ENCODE measurements at regions not wholly inside any gene's neighbourhood (a gene's known extent, or its start where the extent isn't known, plus 50 kb on each side); places are given as distances from the start of the nearest gene placed in this dataset.

GRCh38 chr14:101010835-101011234, 107.3 kb upstream of the RTL1 start:
- H3K27me3 Mint-ChIP-seq = peaks cover 23% of the 10 kb centered on the region
- Histone ChIP-seq H3K36me3 (ENCODE audit: insufficient read depth, low read length) (no peaks in the 10 kb centered on the region), H3K9me3 (ENCODE audit: control insufficient read depth in 1 of 2, insufficient read depth in 1 of 2, low read length in 2 of 2) (peaks cover 0 to 6% of the 10 kb centered on the region in 2 experiments), H3K27ac (ENCODE audit: low read depth in 1 of 2, low read length in 2 of 2) (no peak overlapping the region), H3K4me1 (ENCODE audit: insufficient read depth, low read length) (no peaks in the 10 kb centered on the region), H3K27me3 (ENCODE audit: control insufficient read depth in 1 of 2, insufficient read depth in 2 of 2, low read length in 2 of 2) (peaks cover 5% of the 10 kb centered on the region in 2 experiments), H3K4me3 (ENCODE audit: low read length) (no peak overlapping the region)
- H3K36me3 Mint-ChIP-seq (ENCODE audit: low read depth) = no peaks in the 10 kb centered on the region
- CTCF ChIA-PET = no interaction called here
- no peak overlapping the region for H3K27ac Mint-ChIP-seq
- H3K4me1 Mint-ChIP-seq (ENCODE audit: low read depth) = no peaks in the 10 kb centered on the region
- no peak overlapping the region for H3K4me3 Mint-ChIP-seq
- DNase-seq = no peak
- peaks cover 3% of the 10 kb centered on the region for H3K9me3 Mint-ChIP-seq
- intact Hi-C loops (cut with DNase I, micrococcal nuclease) = no loop called here
- ATAC-seq (ENCODE audit: poor library complexity) = no peak
- POLR2A ChIA-PET = no interaction called here
- no peak for TF ChIP-seq CTCF (IDR thresholded peaks at IDR 0.05)

- intact Hi-C loops (cut with DNase I, micrococcal nuclease) = no loop called here
- Histone ChIP-seq H3K27me3 (ENCODE audit: control insufficient read depth in 1 of 2, insufficient read depth in 2 of 2, low read length in 2 of 2) (peaks cover 0 to 6% of the 10 kb centered on the region in 2 experiments), H3K4me3 (ENCODE audit: low read length) (no peak overlapping the region), H3K4me1 (ENCODE audit: insufficient read depth, low read length) (no peaks in the 10 kb centered on the region), H3K36me3 (ENCODE audit: insufficient read depth, low read length) (no peaks in the 10 kb centered on the region), H3K9me3 (ENCODE audit: control insufficient read depth in 1 of 2, insufficient read depth in 1 of 2, low read length in 2 of 2) (no peaks in the 10 kb centered on the region), H3K27ac (ENCODE audit: low read depth in 1 of 2, low read length in 2 of 2) (no peak overlapping the region)
- H3K36me3 Mint-ChIP-seq (ENCODE audit: low read depth) = no peaks in the 10 kb centered on the region
- no peak overlapping the region for H3K4me3 Mint-ChIP-seq
- H3K4me1 Mint-ChIP-seq (ENCODE audit: low read depth) = no peaks in the 10 kb centered on the region
- no peak for DNase-seq
- ATAC-seq (ENCODE audit: poor library complexity) = no peak
- H3K27ac Mint-ChIP-seq = no peak overlapping the region
- H3K9me3 Mint-ChIP-seq = peaks cover under 1% of the 10 kb centered on the region
- ChIA-PET POLR2A (no interaction called here), CTCF (no interaction called here)
- H3K27me3 Mint-ChIP-seq = peaks cover 25% of the 10 kb centered on the region
- TF ChIP-seq CTCF (IDR thresholded peaks at IDR 0.05) = no peak
Observed at GRCh38 chr14:101017209-101017608, 113.7 kb upstream of the RTL1 start.

GRCh38 chr14:101017806-101018560, 114.5 kb upstream of the RTL1 start:
- H3K4me3 Mint-ChIP-seq = no peak overlapping the region

More at GRCh38 chr14:101017806-101018560, 114.5 kb upstream of the RTL1 start:
- H3K4me1 ChIP-seq (ENCODE audit: insufficient read depth, low read length) = no peaks in the 10 kb centered on the region
- no peak overlapping the region for H3K27ac Mint-ChIP-seq
- H3K36me3 ChIP-seq (ENCODE audit: insufficient read depth, low read length) = no peaks in the 10 kb centered on the region
- H3K36me3 Mint-ChIP-seq (ENCODE audit: low read depth) = no peaks in the 10 kb centered on the region
- intact Hi-C loops (cut with DNase I, micrococcal nuclease) = no loop called here
- H3K9me3 Mint-ChIP-seq = no peaks in the 10 kb centered on the region
- no peak overlapping the region for H3K27ac ChIP-seq (ENCODE audit: low read depth in 1 of 2, low read length in 2 of 2)
- H3K9me3 ChIP-seq (ENCODE audit: control insufficient read depth in 1 of 2, insufficient read depth in 1 of 2, low read length in 2 of 2) = no peaks in the 10 kb centered on the region
- DNase-seq (no peak), ATAC-seq (ENCODE audit: poor library complexity) (no peak)
- POLR2A ChIA-PET = no interaction called here
- TF ChIP-seq CTCF (IDR thresholded peaks at IDR 0.05) = no peak
- peaks cover 25% of the 10 kb centered on the region for H3K27me3 Mint-ChIP-seq
- CTCF ChIA-PET = no interaction called here
- H3K4me1 Mint-ChIP-seq (ENCODE audit: low read depth) = no peaks in the 10 kb centered on the region
- no peak overlapping the region for H3K4me3 ChIP-seq (ENCODE audit: low read length)
- peaks cover 0 to 6% of the 10 kb centered on the region in 2 experiments for H3K27me3 ChIP-seq (ENCODE audit: control insufficient read depth in 1 of 2, insufficient read depth in 2 of 2, low read length in 2 of 2)

Measured in CD4-positive, alpha-beta T cell (primary cell).